Ovary (tissue), 3 donors: ENCODE measurements at regions not wholly inside any gene's neighbourhood (a gene's known extent, or its start where the extent isn't known, plus 50 kb on each side); places are given as distances from the start of the nearest gene placed in this dataset.

Experiments
- CTCF ChIP-seq, 3 donors: fragments of 450-650 bp in 2 of 3; fragments of 200-600 bp in 1 of 3; IDR thresholded peaks; one replicate each; pipeline versions ENCODE4 v1.5.1 to v1.8.0; 2016 to 2022; ENCODE audit warnings: antibody characterized with exemption in 3 of 3, mild to moderate bottlenecking in 1 of 3
- POLR2A ChIP-seq: fragments of 450-650 bp; IDR thresholded peaks from one replicate; pipeline ENCODE4 v1.6.1; 2017; ENCODE audit warnings: antibody characterized with exemption, mild to moderate bottlenecking, moderate library complexity
- donor health status: DM: no; HTN: no; CAD: no.

GRCh38 chr4:130689181-130689580 lies 1593.2 kb downstream of the C4orf33 start:
- TF ChIP-seq POLR2A: no peak
- TF ChIP-seq CTCF (IDR thresholded peaks at IDR 0.05): no peak
